Activated effector memory CD4-positive, alpha-beta T cell treated with Interleukin-2 at 50 U/mL for 16 hours (primary cell): ENCODE measurements at regions not wholly inside any gene's neighbourhood (a gene's known extent, or its start where the extent isn't known, plus 50 kb on each side); places are given as distances from the start of the nearest gene placed in this dataset.

ENCODE experiments used
- DNase-seq: peaks from one replicate; pipeline ENCODE4 v3.0.0-alpha.2; 2020

DNA sequence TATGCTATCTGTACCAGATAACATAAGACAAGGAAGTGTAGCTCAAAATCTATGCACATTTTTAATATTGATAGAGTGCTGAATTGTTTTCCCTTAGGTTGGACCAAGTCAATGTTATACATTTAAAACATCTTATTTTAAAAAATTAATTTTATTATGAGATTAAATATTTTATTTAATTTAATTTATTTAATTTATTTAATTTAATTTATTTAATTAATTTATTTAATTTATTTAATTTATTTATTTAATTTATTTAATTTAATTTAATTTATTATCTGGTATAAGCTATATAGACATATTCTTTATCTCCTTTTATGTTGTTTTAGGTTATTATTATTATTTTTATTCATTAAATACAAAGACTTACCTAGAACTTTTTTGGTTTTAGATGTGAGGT lies 551.7 kb upstream of the LRRTM1 start:
- no peak for DNase-seq

DNA sequence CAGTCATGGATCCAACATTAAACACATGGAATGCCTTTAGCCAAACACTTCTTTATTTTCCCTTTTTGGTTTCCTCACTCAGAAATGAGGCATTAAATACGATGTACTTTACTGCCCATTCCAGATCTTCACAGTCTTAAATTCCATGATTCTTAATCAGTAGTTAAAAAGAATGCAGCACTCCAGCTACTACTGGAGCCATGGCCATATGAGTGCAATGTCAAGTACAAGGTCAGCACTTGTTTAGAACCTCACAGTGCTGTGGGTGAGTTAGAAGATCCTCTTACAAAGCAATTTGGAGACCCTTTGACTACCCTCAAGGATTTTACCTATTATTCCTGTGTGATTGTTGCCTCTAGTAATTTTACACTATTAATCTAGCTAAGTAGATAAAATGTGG lies 550.3 kb upstream of the LRRTM1 start:
- DNase-seq: no peak

GRCh38 chr2:80852808-80853139 lies 548.2 kb upstream of the LRRTM1 start:
- no peak for DNase-seq

- no peak for DNase-seq
These were observed 547.7 kb upstream of the LRRTM1 start for GRCh38 chr2:80852079-80852807.

DNA sequence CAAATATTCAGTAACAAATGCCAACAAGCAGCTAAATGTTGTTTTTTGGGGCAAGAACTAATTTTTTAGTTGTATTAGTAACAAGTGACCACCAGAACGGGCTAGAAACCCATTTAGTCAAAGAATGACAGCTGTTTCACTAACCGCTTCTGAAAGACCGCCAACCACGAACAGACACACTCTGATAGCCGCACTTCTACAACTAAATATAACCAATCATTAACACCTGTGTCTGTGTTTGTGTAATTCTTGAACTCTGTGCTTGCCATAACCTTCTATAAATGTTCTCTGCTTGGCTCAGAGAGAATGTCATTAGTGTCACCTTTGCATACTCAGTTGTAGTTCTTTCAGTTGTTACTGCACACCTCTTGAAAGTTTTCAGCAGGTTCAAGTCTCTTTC lies 526.3 kb upstream of the LRRTM1 start:
- DNase-seq: no peak

DNA sequence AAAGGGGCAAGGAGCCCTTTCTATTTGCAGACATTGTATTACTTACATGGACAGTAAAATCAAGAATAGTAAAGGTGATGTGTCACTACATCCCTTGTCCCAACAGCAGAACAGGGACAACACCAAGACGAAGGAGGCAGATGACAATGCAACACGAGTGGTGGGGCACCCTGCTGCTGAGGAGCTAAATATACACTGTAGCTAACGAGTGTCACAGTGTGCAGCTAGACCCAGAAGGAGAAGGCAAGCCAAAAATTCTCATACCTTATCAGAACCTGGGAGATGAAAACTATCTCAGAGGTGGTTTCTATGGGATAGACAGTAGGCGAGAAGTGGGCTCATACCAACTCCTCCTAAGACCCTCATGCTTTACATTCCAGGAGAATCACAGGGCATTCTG lies 518.4 kb upstream of the LRRTM1 start:
- DNase-seq: no peak

GRCh38 chr2:80815259-80815658 lies 510.7 kb upstream of the LRRTM1 start:
- DNase-seq: no peak

- DNase-seq: no peak
These were observed 482.0 kb upstream of the LRRTM1 start for GRCh38 chr2:80786584-80786983.

- no peak for DNase-seq
These were observed 474.2 kb upstream of the LRRTM1 start for GRCh38 chr2:80778704-80779103.

GRCh38 chr2:80748592-80748991 lies 444.0 kb upstream of the LRRTM1 start:
- DNase-seq: no peak

DNA sequence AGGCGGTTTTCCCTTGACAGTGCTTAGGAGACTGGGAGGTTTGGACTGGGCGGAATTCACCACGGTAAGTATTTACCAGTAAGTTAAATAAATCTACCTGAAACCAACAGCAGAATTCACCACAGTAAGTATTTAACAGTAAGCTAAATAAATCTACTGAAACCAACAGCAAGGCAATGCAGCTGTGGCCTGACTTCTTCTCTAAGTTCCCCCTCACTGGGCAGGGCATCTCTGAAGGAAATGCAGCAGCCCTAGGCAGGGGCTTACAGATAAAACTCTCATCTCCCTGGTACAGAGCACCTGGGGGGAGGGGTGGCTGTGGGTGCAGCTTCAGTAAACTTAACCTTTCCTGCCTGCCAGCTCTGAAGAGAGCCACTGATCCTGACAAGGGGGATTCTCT lies 432.5 kb upstream of the LRRTM1 start:
- no peak for DNase-seq

DNA sequence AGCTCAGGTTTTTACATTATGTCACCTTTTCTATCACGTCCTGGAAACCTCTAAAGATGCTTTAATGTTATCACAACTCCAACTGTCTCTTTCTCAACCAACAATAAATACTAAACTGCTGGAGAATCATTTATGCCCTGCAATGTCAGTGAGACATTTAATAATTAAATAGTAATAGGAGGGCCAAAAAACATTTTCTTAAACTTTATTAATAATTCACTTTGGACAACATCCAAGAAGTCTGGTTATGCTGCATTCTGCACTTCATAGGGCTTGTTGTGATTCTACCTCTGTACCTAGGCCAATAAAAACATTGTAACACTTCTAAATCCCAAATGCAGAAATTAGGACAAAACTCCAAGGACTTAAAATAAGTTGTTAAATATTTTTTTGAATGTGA lies 420.4 kb upstream of the LRRTM1 start:
- DNase-seq: no peak

GRCh38 chr2:80722803-80723202 lies 418.3 kb upstream of the LRRTM1 start:
- DNase-seq: no peak

DNA sequence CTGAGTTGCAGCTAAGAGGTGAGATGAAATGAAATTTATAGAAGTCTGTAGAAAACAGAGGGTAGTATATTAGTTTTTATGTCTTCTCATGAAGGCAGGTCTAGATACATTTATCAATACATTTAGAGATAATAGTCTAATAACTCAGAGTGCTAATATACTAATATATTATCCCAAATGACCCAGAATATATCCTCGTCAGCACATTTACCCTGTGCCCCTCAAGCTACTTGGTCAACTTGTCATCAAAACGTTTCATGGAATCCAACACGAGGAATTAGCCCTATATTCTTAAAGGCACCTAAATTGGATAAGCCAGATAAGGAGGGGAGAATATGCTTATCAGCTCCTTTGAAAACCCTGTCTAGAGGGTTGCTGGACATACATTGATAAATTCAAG lies 415.1 kb upstream of the LRRTM1 start:
- no peak for DNase-seq

GRCh38 chr2:80715433-80715832 lies 410.9 kb upstream of the LRRTM1 start:
- no peak for DNase-seq

- DNase-seq: no peak
These were observed 407.4 kb upstream of the LRRTM1 start for GRCh38 chr2:80711915-80712314.

DNA sequence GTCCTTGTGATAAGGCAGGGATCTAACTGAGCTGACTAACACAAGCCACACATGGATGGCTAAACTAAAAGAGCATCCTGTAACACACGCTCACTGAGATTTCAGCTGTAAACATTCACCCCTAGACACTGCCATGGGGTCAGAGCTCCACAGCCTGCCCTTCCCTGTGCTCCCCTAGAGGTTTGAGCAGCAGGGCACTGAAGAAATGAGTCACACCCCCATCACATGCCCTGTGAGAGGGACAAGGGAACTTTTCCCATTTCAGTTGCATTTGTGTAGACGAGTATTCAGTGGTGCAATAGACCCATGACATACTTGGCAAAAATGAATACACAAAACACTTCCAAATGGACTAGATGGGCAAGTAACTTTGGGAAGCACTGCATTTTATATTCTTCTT lies 402.4 kb upstream of the LRRTM1 start:
- no peak for DNase-seq

DNA sequence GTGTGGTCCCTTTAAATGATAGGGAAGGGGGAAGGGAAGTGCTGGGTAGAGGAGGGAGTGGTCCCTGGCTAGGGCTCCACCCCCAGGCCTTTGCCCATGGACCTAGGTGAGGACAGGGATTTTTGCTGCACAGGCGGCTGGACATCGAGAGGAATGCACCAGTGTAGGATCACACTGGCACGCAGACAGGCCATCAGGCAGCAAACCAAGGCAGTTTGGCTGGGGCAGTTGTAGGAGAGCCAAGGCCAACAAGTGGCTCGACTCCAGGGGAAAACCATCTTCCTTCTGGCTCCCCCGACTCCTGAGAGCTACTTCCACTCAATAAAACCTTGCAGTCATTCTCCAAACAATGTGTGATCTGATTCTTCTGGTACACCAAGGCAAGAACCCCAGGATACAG lies 402.0 kb upstream of the LRRTM1 start:
- no peak for DNase-seq

GRCh38 chr2:80703532-80703931 lies 399.0 kb upstream of the LRRTM1 start:
- no peak for DNase-seq

- DNase-seq: no peak
These were observed 396.4 kb upstream of the LRRTM1 start for GRCh38 chr2:80700961-80701360.
